MM.1S (cell line): ENCODE measurements at regions not wholly inside any gene's neighbourhood (a gene's known extent, or its start where the extent isn't known, plus 50 kb on each side); places are given as distances from the start of the nearest gene placed in this dataset.
A peak's percentile ranks its signal among the peaks of the same experiment; 100 is the strongest.

ENCODE experiments used
- DNase-seq: peaks from one replicate; pipeline ENCODE4 v3.0.0-alpha.2; 2015
- H2AFZ ChIP-seq: fragments of 300-600 bp; sonication (generic); 2 replicates; pipeline ENCODE4 v1.6.0; 2016; ENCODE audit warnings: antibody characterized with exemption, low read length
- H3F3A ChIP-seq: fragments of 300-600 bp; sonication (generic); 2 replicates; pipeline ENCODE4 v1.6.1; 2016; ENCODE audit warnings: mild to moderate bottlenecking, antibody characterized with exemption, low read length, moderate library complexity, mixed read lengths; ENCODE audit not compliant: insufficient read depth
- H3K27ac ChIP-seq: fragments of 300-600 bp; sonication (generic); 2 replicates; pipeline ENCODE4 v1.5.1; 2016; ENCODE audit warnings: mild to moderate bottlenecking, low read length
- H3K27me3 ChIP-seq: fragments of 300-600 bp; sonication (generic); replicated peaks from 2 replicates; pipeline ENCODE4 v1.6.0; 2016; ENCODE audit warnings: low read length; ENCODE audit not compliant: insufficient read depth
- H3K36me3 ChIP-seq: fragments of 300-600 bp; sonication (generic); replicated peaks from 2 replicates; pipeline ENCODE4 v1.6.1; 2016; ENCODE audit warnings: mild to moderate bottlenecking, low read length, mixed read lengths; ENCODE audit not compliant: insufficient read depth
- H3K4me1 ChIP-seq: fragments of 300-600 bp; sonication (generic); 2 replicates; pipeline ENCODE4 v1.6.1; 2016; ENCODE audit warnings: low read length, mixed read lengths
- H3K4me2 ChIP-seq: fragments of 300-600 bp; sonication (generic); 2 replicates; pipeline ENCODE4 v1.6.0; 2016; ENCODE audit warnings: low read depth, low read length
- H3K4me3 ChIP-seq: fragments of 300-600 bp; sonication (generic); 2 replicates; pipeline ENCODE4 v1.5.1; 2016; ENCODE audit warnings: low read length, mixed read lengths
- H3K79me2 ChIP-seq: fragments of 300-600 bp; sonication (generic); 2 replicates; pipeline ENCODE4 v1.6.1; 2016; ENCODE audit warnings: mixed run types, low read length, mixed read lengths
- H3K9ac ChIP-seq: fragments of 300-600 bp; sonication (generic); 2 replicates; pipeline ENCODE4 v1.6.1; 2016; ENCODE audit warnings: low read length, mixed read lengths
- H3K9me2 ChIP-seq: fragments of 300-600 bp; sonication (generic); replicated peaks from 2 replicates; pipeline ENCODE4 v1.6.1; 2016; ENCODE audit warnings: mild to moderate bottlenecking, low read length, mixed read lengths; ENCODE audit not compliant: insufficient read depth
- H3K9me3 ChIP-seq: fragments of 300-600 bp; sonication (generic); replicated peaks from 2 replicates; pipeline ENCODE4 v1.6.1; 2016; ENCODE audit warnings: mild to moderate bottlenecking, low read length, mixed read lengths; ENCODE audit not compliant: insufficient read depth
- H4K20me1 ChIP-seq: fragments of 300-600 bp; sonication (generic); 2 replicates; pipeline ENCODE4 v1.6.1; 2016; ENCODE audit warnings: mild to moderate bottlenecking, low read length, moderate library complexity, mixed read lengths; ENCODE audit not compliant: insufficient read depth
- CTCF ChIP-seq: fragments of 300-600 bp; sonication (generic); IDR thresholded peaks from 2 replicates; pipeline ENCODE4 v1.5.1; 2016; ENCODE audit warnings: antibody characterized with exemption, low read length, mixed read lengths
- EZH2 ChIP-seq: fragments of 300-600 bp; sonication (generic); optimal IDR thresholded peaks from 2 replicates; pipeline ENCODE3; 2017; ENCODE audit warnings: low read depth, mild to moderate bottlenecking, antibody characterized with exemption, low read length, mixed read lengths
- EZH2phosphoT487 ChIP-seq: fragments of 300-600 bp; sonication (generic); IDR thresholded peaks from 2 replicates; pipeline ENCODE4 v1.6.1; 2018; ENCODE audit warnings: antibody characterized with exemption, low read length

DNA sequence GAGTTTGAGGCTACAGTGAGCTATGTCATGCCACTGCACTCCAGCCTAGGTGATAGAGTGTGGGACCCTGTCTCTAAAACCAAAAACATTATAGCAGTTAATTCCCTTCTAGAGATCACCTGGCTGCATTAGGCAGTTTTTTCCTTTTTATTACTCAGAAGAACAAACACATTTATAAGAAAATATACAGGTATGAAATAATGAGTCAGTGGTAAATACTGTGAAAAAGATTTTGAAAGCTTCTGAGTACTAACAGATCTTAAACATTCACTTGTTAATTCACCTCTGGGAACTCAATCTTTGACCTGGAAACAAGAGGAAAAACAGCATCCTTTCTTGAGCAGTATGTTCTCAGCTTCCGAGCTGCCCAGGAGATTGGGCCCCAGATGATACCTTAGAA lies 64.1 kb downstream of the UCHL1 start:
- Histone ChIP-seq H3K9me2 (no peaks in the 10 kb centered on the region), H3K27ac (no peak overlapping the region)

DNA sequence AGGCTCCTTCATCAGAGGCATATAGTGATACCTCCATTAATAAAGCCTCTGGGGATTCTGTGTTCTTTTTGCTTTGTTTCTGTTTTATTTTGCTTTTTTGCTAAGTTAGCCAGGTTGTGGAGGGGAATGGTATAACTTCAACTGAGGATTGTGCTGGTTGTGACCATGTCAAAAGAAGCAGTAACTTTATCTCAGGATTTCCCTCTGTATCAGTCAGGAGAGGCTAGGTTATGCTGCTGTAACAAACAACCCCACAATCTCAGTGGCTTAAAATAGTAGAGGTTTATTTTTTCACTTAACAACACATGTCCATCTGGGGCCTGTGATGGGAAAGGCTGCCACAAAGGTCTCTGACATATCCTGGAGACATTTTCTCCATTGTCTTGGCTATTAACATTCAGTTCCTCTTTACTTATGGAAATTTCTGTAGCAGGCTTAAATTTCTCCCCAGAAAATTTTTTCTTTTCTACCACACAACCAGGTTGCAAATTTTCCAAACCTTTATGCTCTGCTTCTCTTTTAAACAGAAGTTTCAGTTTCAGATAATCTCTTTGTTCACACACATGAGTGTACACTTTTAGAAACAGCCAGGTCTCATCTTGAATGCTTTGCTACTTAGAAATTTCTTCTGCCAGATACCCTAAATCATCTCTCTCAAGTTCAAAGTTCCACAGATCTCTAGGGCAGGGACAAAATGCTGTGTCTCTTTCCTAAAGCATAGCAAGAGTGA lies 64.7 kb downstream of the UCHL1 start:
- Histone ChIP-seq H3K27ac (no peak overlapping the region; the same call in 1 of the 2 replicates), H3K36me3 (no peaks in the 10 kb centered on the region), H4K20me1 (no peaks in the 10 kb centered on the region), H3K79me2 (no peaks in the 10 kb centered on the region), H3K4me3 (no peak overlapping the region), H3K9ac (no peak overlapping the region), H3K4me2 (no peak overlapping the region), H3K9me2 (no peaks in the 10 kb centered on the region), H3K9me3 (no peaks in the 10 kb centered on the region), H3F3A (peaks cover 5% of the 10 kb centered on the region; the same call in 1 of the 2 replicates), H3K4me1 (peaks cover 12% of the 10 kb centered on the region; the same call in 1 of the 2 replicates), H3K27me3 (no peaks in the 10 kb centered on the region), H2AFZ (no peak overlapping the region)
- peak; percentile 61 for DNase-seq
- TF ChIP-seq CTCF (no peak), EZH2 (no peak), EZH2phosphoT487 (no peak)

More for the DNA sequence above, 64.1 kb downstream of the UCHL1 start:
- H4K20me1 ChIP-seq, result no peaks in the 10 kb centered on the region
- H3K4me2 ChIP-seq, result no peak overlapping the region
- H3K79me2 ChIP-seq, result no peaks in the 10 kb centered on the region
- TF ChIP-seq EZH2, result no peak
- H3K4me3 ChIP-seq, result no peak overlapping the region
- H3K9me3 ChIP-seq, result no peaks in the 10 kb centered on the region
- H3K27me3 ChIP-seq, result no peaks in the 10 kb centered on the region
- H3K4me1 ChIP-seq, result peaks cover 12% of the 10 kb centered on the region; the same call in 1 of the 2 replicates
- no peak overlapping the region for H2AFZ ChIP-seq
- H3F3A ChIP-seq, result peaks cover 5% of the 10 kb centered on the region; the same call in 1 of the 2 replicates
- no peaks in the 10 kb centered on the region for H3K36me3 ChIP-seq
- DNase-seq, result no peak
- no peak overlapping the region for H3K9ac ChIP-seq

- Histone ChIP-seq H3K36me3 (no peaks in the 10 kb centered on the region), H3K27ac (no peak overlapping the region), H3K27me3 (no peaks in the 10 kb centered on the region), H3K4me2 (no peak overlapping the region), H3K9me3 (no peaks in the 10 kb centered on the region), H2AFZ (no peak overlapping the region), H3K9me2 (no peaks in the 10 kb centered on the region), H3K9ac (no peak overlapping the region), H4K20me1 (no peaks in the 10 kb centered on the region), H3F3A (peaks cover 5% of the 10 kb centered on the region; the same call in 1 of the 2 replicates), H3K4me1 (peaks cover 12% of the 10 kb centered on the region; the same call in 1 of the 2 replicates), H3K4me3 (no peak overlapping the region), H3K79me2 (no peaks in the 10 kb centered on the region)
- DNase-seq, result no peak
- TF ChIP-seq EZH2 (no peak), CTCF (no peak), EZH2phosphoT487 (no peak)
Measured at GRCh38 chr4:41322617-41323016, 65.9 kb downstream of the UCHL1 start.

DNA sequence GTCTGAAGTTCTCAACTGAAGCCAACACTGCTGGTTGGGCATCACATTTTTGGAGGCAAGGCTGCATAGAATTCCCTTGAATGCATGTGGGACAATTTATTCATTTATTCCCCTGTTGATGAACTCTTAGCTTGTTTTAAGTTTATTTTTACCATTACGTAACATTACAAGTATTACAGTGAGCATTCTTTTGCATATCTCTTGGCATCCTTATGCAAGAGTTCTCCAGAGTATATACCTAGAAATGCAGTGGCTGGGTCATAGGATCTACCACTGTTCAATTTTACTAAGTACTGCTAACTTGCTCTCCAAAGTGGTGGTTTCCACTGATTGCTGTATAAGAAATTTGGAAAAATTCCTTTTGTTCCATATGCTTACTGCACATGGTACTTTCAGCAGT lies 66.5 kb downstream of the UCHL1 start:
- Histone ChIP-seq H3K79me2 (no peaks in the 10 kb centered on the region), H3K36me3 (no peaks in the 10 kb centered on the region), H3K27me3 (no peaks in the 10 kb centered on the region), H3K9ac (no peak overlapping the region), H3K4me2 (no peak overlapping the region), H4K20me1 (no peaks in the 10 kb centered on the region), H2AFZ (no peak overlapping the region), H3F3A (peaks cover 5% of the 10 kb centered on the region; the same call in 1 of the 2 replicates), H3K4me1 (peaks cover 12% of the 10 kb centered on the region; the same call in 1 of the 2 replicates), H3K27ac (no peak overlapping the region), H3K9me2 (no peaks in the 10 kb centered on the region), H3K9me3 (no peaks in the 10 kb centered on the region), H3K4me3 (no peak overlapping the region)
- DNase-seq, result no peak
- TF ChIP-seq CTCF (no peak), EZH2 (no peak), EZH2phosphoT487 (no peak)
